Hepatic stellate cell (primary cell): ENCODE measurements at regions not wholly inside any gene's neighbourhood (a gene's known extent, or its start where the extent isn't known, plus 50 kb on each side); places are given as distances from the start of the nearest gene placed in this dataset.

Source experiments
- DNase-seq: peaks from one replicate; pipeline ENCODE4 v3.0.0; 2011; ENCODE audit warnings: low spot score

- DNase-seq, result no peak
Observed at GRCh38 chr11:91955206-91955605, 269.4 kb upstream of the FAT3 start.

- no peak for DNase-seq
Observed at GRCh38 chr11:91952056-91952455, 272.6 kb upstream of the FAT3 start.

GRCh38 chr11:91947215-91947820 is 277.3 kb upstream of the FAT3 start:
- no peak for DNase-seq

- no peak for DNase-seq
Observed at GRCh38 chr11:91946397-91946951, 278.1 kb upstream of the FAT3 start.

- DNase-seq, result no peak
Observed at GRCh38 chr11:91935120-91935519, 289.5 kb upstream of the FAT3 start.

- DNase-seq, result no peak
Observed at GRCh38 chr11:91932151-91932821, 292.3 kb upstream of the FAT3 start.

- no peak for DNase-seq
Observed at GRCh38 chr11:91927448-91927847, 297.2 kb upstream of the FAT3 start.

- no peak for DNase-seq
Observed at GRCh38 chr11:91926965-91927364, 297.7 kb upstream of the FAT3 start.

- DNase-seq, result no peak
Observed at GRCh38 chr11:91922846-91923245, 301.8 kb upstream of the FAT3 start.

GRCh38 chr11:91921974-91922373 is 302.6 kb upstream of the FAT3 start:
- DNase-seq, result no peak

- DNase-seq, result no peak
Observed at GRCh38 chr11:91913407-91913806, 311.2 kb upstream of the FAT3 start.

GRCh38 chr11:91912322-91912721 is 312.3 kb upstream of the FAT3 start:
- DNase-seq, result no peak

- no peak for DNase-seq
Observed at GRCh38 chr11:91906871-91907624, 317.6 kb upstream of the FAT3 start.

GRCh38 chr11:91904792-91905785 is 319.5 kb upstream of the FAT3 start:
- no peak for DNase-seq

GRCh38 chr11:91902312-91902711 is 322.3 kb upstream of the FAT3 start:
- DNase-seq, result no peak

- no peak for DNase-seq
Observed at GRCh38 chr11:91880660-91881059, 344.0 kb upstream of the FAT3 start.

GRCh38 chr11:91876746-91877145 is 347.9 kb upstream of the FAT3 start:
- no peak for DNase-seq

GRCh38 chr11:91872243-91872642 is 352.4 kb upstream of the FAT3 start:
- no peak for DNase-seq

- DNase-seq, result no peak
Observed at GRCh38 chr11:91871791-91872190, 352.8 kb upstream of the FAT3 start.

- no peak for DNase-seq
Observed at GRCh38 chr11:91871048-91871447, 353.6 kb upstream of the FAT3 start.

GRCh38 chr11:91869686-91870085 is 354.9 kb upstream of the FAT3 start:
- no peak for DNase-seq

GRCh38 chr11:91866642-91867041 is 358.0 kb upstream of the FAT3 start:
- DNase-seq, result no peak
